Loucy (cell line): ENCODE measurements at regions not wholly inside any gene's neighbourhood (a gene's known extent, or its start where the extent isn't known, plus 50 kb on each side); places are given as distances from the start of the nearest gene placed in this dataset.

ENCODE experiments used
- H2AFZ ChIP-seq: fragments of 200-600 bp; sonication (generic); 2 replicates; pipeline ENCODE4 v1.6.0; 2016; ENCODE audit warnings: antibody characterized with exemption, mild to moderate bottlenecking, low read length, moderate library complexity
- H3F3A ChIP-seq: fragments of 200-600 bp; 2 replicates; pipeline ENCODE4 v1.6.0; 2016; ENCODE audit warnings: antibody characterized with exemption, low read depth, mild to moderate bottlenecking
- H3K27me3 ChIP-seq: fragments of 200-600 bp; sonication (generic); 2 replicates; pipeline ENCODE4 v1.6.1; 2014; ENCODE audit warnings: low read length, mild to moderate bottlenecking; ENCODE audit not compliant: insufficient read depth, poor library complexity, severe bottlenecking
- H3K36me3 ChIP-seq: fragments of 200-600 bp; sonication (generic); 2 replicates; pipeline ENCODE4 v1.6.1; 2016; ENCODE audit warnings: low read length; ENCODE audit not compliant: insufficient read depth
- H3K4me1 ChIP-seq: fragments of 200-600 bp; sonication (generic); 2 replicates; pipeline ENCODE4 v1.5.1; 2014; ENCODE audit warnings: low read length, mild to moderate bottlenecking; ENCODE audit not compliant: insufficient read depth, poor library complexity, severe bottlenecking
- H3K4me2 ChIP-seq: fragments of 200-600 bp; sonication (generic); 2 replicates; pipeline ENCODE4 v1.6.0; 2014; ENCODE audit warnings: antibody characterized with exemption, low read length, low read depth, mild to moderate bottlenecking; ENCODE audit not compliant: poor library complexity, severe bottlenecking
- H3K4me3 ChIP-seq: fragments of 200-600 bp; sonication (generic); 2 replicates; pipeline ENCODE4 v1.5.1; 2014; ENCODE audit warnings: low read length, mild to moderate bottlenecking, mixed read lengths; ENCODE audit not compliant: poor library complexity, severe bottlenecking
- H3K79me2 ChIP-seq: fragments of 200-600 bp; sonication (generic); 2 replicates; pipeline ENCODE4 v1.6.1; 2014; ENCODE audit warnings: low read length; ENCODE audit not compliant: insufficient read depth
- H3K9ac ChIP-seq: fragments of 200-600 bp; sonication (generic); 2 replicates; pipeline ENCODE4 v1.6.0; 2014; ENCODE audit warnings: mild to moderate bottlenecking, low read depth, low read length, moderate library complexity; ENCODE audit not compliant: poor library complexity, severe bottlenecking
- H3K9me2 ChIP-seq: fragments of 200-600 bp; sonication (generic); replicated peaks from 2 replicates; pipeline ENCODE4 v1.6.1; 2016; ENCODE audit warnings: low read depth, low read length, mixed read lengths
- H3K9me3 ChIP-seq: fragments of 200-600 bp; sonication (generic); 2 replicates; pipeline ENCODE4 v1.6.1; 2014; ENCODE audit warnings: mild to moderate bottlenecking, antibody characterized with exemption, low read length, low read depth; ENCODE audit not compliant: insufficient read depth
- H4K20me1 ChIP-seq: fragments of 200-600 bp; sonication (generic); 2 replicates; pipeline ENCODE4 v1.6.0; 2014; ENCODE audit warnings: antibody characterized with exemption, low read length, mild to moderate bottlenecking; ENCODE audit not compliant: insufficient read depth, poor library complexity, severe bottlenecking
- EZH2phosphoT487 ChIP-seq: fragments of 200-600 bp; IDR thresholded peaks from 2 replicates; pipeline ENCODE4 v1.6.1; 2018; ENCODE audit warnings: antibody characterized with exemption, mild to moderate bottlenecking, moderate library complexity, borderline replicate concordance
- TF ChIP-seq, protein P1 (sequence below): fragments of 200-600 bp; sonication (generic); conservative IDR thresholded peaks from 2 replicates; pipeline ENCODE4 v1.5.1; 2014; ENCODE audit warnings: mild to moderate bottlenecking, antibody characterized with exemption, low read length

DNA sequence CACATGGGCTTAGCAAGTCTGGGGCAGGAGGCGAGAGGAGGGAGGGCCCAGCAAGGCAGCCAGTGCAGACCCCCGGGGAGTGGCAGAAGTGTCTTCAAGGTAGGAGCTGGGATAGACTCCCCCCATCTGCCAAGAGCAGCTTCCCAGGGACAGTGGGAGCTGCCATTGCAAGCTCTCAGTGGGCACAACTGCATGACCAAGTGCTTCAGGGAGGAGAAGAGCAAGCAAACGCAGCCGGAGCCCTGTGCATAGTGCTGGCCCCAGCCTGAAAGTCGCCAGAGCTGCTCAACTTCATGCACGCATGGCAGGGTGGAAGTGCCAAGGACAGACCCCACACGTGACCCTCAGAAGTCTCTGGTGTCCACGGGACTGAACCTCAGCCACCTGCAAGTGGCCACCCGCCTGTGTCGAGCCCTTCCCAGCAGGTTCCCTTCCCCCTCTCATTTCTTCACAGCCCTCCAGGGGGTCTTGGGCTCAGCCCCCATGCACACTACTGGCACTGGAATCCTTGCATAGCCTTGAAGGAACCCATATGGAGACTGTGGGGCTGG is 89.4 kb downstream of the PLXNA1 start:
- no peak for TF ChIP-seq EZH2phosphoT487

DNA sequence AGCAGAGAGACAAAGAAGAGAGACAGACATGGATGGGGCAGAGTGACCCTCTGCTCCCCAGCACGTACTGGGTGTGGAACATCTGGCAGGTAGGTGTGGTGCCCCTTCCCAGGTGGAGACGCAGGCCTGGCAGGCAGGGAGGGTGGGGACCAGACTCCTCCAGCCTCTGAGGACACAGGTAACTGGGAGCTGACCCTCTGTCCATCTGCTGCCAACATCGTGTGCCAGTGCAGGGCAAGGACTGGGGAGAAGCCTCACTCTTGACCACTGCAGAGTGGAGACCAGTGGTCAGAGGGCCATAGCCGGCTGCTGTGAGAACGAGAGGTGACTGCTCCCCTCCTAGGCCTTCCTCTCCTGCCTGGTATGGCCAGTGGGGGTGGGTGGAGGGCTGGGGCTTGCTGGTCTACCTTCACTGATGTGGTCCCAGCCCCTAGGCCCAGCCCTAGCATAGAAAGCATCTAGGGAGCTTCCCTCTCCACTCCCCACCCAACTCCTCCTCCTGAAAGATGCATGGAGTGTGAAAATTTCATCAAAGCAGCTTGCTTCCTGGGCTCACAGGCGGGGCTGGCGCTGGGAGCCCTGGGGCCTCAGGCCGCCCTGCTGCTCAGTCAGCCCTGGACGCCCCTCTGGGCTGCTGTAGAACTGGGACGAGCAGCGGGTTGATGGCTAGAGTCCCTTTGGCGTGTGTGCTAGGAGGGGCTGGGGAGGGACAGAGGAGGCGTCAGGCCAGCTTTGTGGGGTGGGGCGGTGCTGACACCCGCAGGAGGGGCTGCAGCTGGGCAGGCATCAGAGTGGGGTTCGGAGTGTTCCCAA is 90.3 kb downstream of the PLXNA1 start:
- Histone ChIP-seq H3K9ac (no peak overlapping the region), H3F3A (no peaks in the 10 kb centered on the region), H3K4me1 (peaks cover 15% of the 10 kb centered on the region), H3K36me3 (no peaks in the 10 kb centered on the region), H3K9me3 (no peaks in the 10 kb centered on the region), H3K9me2 (no peaks in the 10 kb centered on the region), H3K79me2 (no peaks in the 10 kb centered on the region), H3K27me3 (no peaks in the 10 kb centered on the region), H4K20me1 (no peaks in the 10 kb centered on the region), H3K4me3 (no peak overlapping the region), H3K4me2 (no peak overlapping the region), H2AFZ (no peak overlapping the region)
- TF ChIP-seq EZH2phosphoT487 = no peak
- TF ChIP-seq, protein P1, sequence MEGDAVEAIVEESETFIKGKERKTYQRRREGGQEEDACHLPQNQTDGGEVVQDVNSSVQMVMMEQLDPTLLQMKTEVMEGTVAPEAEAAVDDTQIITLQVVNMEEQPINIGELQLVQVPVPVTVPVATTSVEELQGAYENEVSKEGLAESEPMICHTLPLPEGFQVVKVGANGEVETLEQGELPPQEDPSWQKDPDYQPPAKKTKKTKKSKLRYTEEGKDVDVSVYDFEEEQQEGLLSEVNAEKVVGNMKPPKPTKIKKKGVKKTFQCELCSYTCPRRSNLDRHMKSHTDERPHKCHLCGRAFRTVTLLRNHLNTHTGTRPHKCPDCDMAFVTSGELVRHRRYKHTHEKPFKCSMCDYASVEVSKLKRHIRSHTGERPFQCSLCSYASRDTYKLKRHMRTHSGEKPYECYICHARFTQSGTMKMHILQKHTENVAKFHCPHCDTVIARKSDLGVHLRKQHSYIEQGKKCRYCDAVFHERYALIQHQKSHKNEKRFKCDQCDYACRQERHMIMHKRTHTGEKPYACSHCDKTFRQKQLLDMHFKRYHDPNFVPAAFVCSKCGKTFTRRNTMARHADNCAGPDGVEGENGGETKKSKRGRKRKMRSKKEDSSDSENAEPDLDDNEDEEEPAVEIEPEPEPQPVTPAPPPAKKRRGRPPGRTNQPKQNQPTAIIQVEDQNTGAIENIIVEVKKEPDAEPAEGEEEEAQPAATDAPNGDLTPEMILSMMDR = no peak

More for the DNA sequence above, 89.4 kb downstream of the PLXNA1 start:
- Histone ChIP-seq H3K4me1 (peaks cover 15% of the 10 kb centered on the region), H3K9me3 (no peaks in the 10 kb centered on the region), H3K27me3 (no peaks in the 10 kb centered on the region), H3K9me2 (no peaks in the 10 kb centered on the region), H3K79me2 (no peaks in the 10 kb centered on the region), H3K36me3 (no peaks in the 10 kb centered on the region), H3K4me3 (no peak overlapping the region), H3K9ac (no peak overlapping the region), H3K4me2 (no peak overlapping the region), H4K20me1 (no peaks in the 10 kb centered on the region), H2AFZ (no peak overlapping the region), H3F3A (no peaks in the 10 kb centered on the region)

DNA sequence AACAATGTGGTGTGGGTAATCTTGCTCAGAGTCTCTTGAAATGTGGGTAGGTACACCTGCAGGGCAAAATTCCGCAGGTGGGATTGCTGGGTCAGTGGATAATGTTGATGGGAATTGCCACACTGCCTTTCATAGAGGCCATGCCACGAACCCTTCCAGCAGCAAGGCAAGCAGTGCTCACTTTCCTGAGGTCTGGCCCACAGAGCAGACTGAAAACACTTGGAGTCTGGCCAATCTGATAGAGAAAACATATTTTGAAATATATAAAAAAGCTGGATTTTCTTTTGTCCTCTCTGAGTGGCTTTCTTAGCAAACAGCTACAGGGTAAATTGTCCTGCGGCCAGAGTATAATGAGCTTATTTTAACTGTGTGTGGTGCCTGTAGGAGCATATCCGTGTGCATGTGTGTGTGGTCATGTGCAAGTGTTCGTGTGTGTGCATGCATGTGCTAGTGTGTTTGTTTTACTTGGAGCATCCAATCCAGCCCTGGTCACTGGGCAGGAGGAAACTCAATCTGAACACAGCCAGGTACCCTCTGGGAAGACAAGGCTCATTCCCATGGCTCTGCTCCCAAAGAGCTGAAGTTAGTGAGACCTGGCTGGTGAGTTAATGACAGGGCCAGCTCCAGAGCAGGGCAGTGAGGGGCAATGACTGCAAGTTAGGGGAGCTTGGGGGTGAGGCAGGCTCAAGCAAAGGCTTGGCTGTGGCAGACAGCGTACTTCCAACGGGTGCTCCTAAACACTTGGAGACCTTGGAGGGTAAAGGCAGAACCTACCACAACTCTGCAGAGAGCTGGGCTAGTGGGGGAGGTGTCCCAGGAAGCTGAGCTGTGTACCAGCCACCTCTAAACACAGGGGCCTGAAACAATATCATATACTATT is 91.3 kb downstream of the PLXNA1 start:
- H3K4me2 ChIP-seq = peak overlapping the region; percentile 3
- peaks cover 15% of the 10 kb centered on the region for H3K4me1 ChIP-seq
- H3K9me3 ChIP-seq = no peaks in the 10 kb centered on the region
- H3K36me3 ChIP-seq = no peaks in the 10 kb centered on the region
- TF ChIP-seq, protein P1 = no peak
- no peak for TF ChIP-seq EZH2phosphoT487
- H3K9me2 ChIP-seq = no peaks in the 10 kb centered on the region
- H3K9ac ChIP-seq = peak overlapping the region; percentile 4
- no peak overlapping the region for H2AFZ ChIP-seq
- no peaks in the 10 kb centered on the region for H4K20me1 ChIP-seq
- H3K4me3 ChIP-seq = no peak overlapping the region
- H3F3A ChIP-seq = no peaks in the 10 kb centered on the region
- H3K27me3 ChIP-seq = no peaks in the 10 kb centered on the region
- no peaks in the 10 kb centered on the region for H3K79me2 ChIP-seq
